Activated CD4-positive, alpha-beta memory T cell treated with anti-CD3 and anti-CD28 coated beads for 36 hours (primary cell): ENCODE measurements at regions not wholly inside any gene's neighbourhood (a gene's known extent, or its start where the extent isn't known, plus 50 kb on each side); places are given as distances from the start of the nearest gene placed in this dataset.

ENCODE experiments used
- CTCF ChIA-PET: fragments of 350-600 bp; sonication (Branson Sonifier 250); formaldehyde crosslinking; loops from one replicate; lab custom pipeline; 2021; ENCODE audit warnings: antibody characterized with exemption, inconsistent platforms; lab: Charles Lee
- POLR2A ChIA-PET: fragments of 350-600 bp; sonication (Branson Sonifier 250); formaldehyde crosslinking; loops from one replicate; lab custom pipeline; 2021; ENCODE audit warnings: antibody characterized with exemption; lab: Charles Lee
- DNase-seq: peaks from one replicate; pipeline ENCODE4 v3.0.0-alpha.2; 2020
- H3K27ac Mint-ChIP-seq: one replicate; pipeline ENCODE4 v1.8.0; 2021; ENCODE audit warnings: mixed read lengths
- H3K27me3 Mint-ChIP-seq: one replicate; pipeline ENCODE4 v1.8.0; 2021; ENCODE audit warnings: mixed read lengths
- H3K36me3 Mint-ChIP-seq: one replicate; pipeline ENCODE4 v1.8.0; 2021; ENCODE audit warnings: mixed read lengths
- H3K4me1 Mint-ChIP-seq: one replicate; pipeline ENCODE4 v1.8.0; 2021; ENCODE audit warnings: low read depth, mixed read lengths
- H3K4me3 Mint-ChIP-seq: one replicate; pipeline ENCODE4 v1.8.0; 2021; ENCODE audit warnings: mild to moderate bottlenecking, mixed read lengths
- H3K9me3 Mint-ChIP-seq: one replicate; pipeline ENCODE4 v1.8.0; 2021; ENCODE audit warnings: mixed read lengths
- intact Hi-C: fragments of 100-400 bp; cut with micrococcal nuclease; formaldehyde crosslinking; loops from one replicate; pipeline ENCODE4 v1.15.1; 2023

DNA sequence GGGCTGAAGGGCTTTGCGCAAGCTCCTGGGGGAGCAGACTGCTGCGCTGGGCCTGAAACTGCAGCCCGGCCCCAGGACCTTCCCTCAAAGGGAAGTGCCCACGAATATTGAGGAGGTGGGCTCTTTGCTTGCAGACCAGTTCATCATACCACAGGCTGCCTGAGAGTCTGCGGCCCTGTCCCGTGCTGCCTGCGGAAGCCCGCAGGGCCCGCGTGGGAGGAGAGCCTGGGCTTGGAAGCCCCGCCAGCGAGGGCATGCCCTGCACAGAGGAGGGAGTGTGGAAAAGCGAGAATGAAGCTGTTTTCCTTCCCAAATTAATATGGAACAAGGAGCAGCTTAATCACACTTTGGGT, 83.6 kb upstream of the MKI67 start:
- Mint-ChIP-seq H3K4me1 (peaks cover 9% of the 10 kb centered on the region), H3K27me3 (no peaks in the 10 kb centered on the region), H3K36me3 (no peaks in the 10 kb centered on the region), H3K9me3 (no peaks in the 10 kb centered on the region), H3K27ac (no peak overlapping the region), H3K4me3 (peak overlapping the region; percentile 66)
- CTCF ChIA-PET = interaction anchor here (0.7 to 6.2 kb wide), 9 partner anchors 9 to 70 kb away, joined by 3 to 83 read pairs (median 3); no protein-coding TSS in a partner anchor
- intact Hi-C loops = loop anchor here (1.0 to 5.0 kb wide), 3 partner anchors 32 to 1762 kb away; no protein-coding TSS in a partner anchor
- POLR2A ChIA-PET = interaction anchor here (1.1 kb wide), 1 partner anchor 190 kb away, joined by 4 read pairs; no protein-coding TSS in a partner anchor
- no peak for DNase-seq

DNA sequence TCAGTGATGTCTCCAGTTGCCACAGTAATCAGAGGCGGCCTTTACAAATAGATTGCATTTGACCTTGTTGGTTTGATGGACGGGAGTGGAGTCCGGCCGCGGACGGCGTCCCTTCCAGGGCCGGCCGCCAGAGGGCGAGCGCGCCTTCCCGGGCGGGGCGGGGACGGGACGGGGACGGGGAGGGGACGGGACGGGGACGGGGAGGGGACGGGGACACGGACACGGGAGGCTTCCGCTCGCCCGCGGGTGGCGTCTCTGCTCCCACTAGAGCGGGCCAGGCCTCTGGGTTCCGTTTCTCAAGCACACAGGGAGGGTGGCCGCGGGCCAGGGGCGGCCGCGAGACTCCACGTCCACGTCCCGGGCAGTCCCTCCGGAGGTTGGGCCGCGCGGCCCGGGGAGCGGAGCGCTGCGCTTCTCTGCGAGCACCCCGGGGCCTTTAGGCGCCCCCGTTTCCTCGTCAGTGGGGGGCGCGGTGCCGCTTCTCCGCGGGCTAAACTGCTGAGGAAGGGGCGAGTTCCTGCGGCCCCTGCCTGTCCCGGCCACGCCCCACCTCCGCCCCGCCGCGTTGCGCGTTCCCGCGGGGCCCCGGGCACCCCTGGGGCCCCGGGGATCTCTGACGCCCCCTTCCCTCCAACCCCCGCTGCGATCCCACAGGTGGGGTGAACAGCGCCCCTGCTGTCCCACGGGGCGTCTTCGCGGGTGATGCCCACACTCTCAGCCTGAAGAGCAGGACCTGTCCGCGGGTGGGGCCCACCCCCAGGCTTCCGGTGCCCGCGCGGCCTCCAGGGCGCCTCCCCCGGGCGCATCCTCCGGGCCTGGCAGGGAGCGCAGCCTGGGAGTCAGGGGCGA, 84.2 kb upstream of the MKI67 start:
- DNase-seq = peak; percentile 84
- Mint-ChIP-seq H3K9me3 (no peaks in the 10 kb centered on the region), H3K27me3 (no peaks in the 10 kb centered on the region), H3K36me3 (no peaks in the 10 kb centered on the region), H3K4me3 (peak overlapping the region; percentile 66), H3K27ac (no peak overlapping the region), H3K4me1 (peaks cover 9% of the 10 kb centered on the region)
- intact Hi-C loops = loop anchor here (1.0 to 5.0 kb wide), 3 partner anchors 32 to 1762 kb away; no protein-coding TSS in a partner anchor
- ChIA-PET CTCF (interaction anchor here (0.6 to 6.2 kb wide), 14 partner anchors 9 to 176 kb away, joined by 3 to 83 read pairs (median 5); no protein-coding TSS in a partner anchor), POLR2A (interaction anchor here (1.1 to 1.4 kb wide), 2 partner anchors 29 to 191 kb away, joined by 3 to 4 read pairs; no protein-coding TSS in a partner anchor)

DNA sequence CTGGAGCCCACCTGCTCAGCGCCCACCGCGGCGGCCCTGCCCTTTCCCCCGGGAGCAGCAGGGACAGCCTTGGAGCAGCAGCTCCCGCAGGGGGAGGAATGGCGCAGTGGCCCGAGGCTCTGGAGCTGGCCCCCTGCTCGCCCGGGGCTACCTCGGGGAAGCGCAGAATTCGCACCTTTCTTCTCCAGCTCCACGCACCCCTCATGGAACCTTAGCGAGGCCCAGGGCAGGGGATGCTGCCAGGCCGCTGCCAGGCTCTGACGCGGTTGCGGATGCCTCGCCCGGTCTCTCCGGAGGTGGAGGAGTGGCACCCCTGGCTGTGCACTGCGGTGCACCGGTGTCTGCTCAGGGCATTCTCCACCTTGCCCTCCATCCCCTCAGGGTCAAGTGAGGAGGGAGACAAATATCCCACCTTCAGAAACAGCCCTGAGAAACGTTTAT, 84.9 kb upstream of the MKI67 start:
- Mint-ChIP-seq H3K27ac (no peak overlapping the region), H3K36me3 (no peaks in the 10 kb centered on the region), H3K27me3 (no peaks in the 10 kb centered on the region), H3K9me3 (no peaks in the 10 kb centered on the region), H3K4me3 (no peak overlapping the region), H3K4me1 (peaks cover 9% of the 10 kb centered on the region)
- intact Hi-C loops = loop anchor here (5.0 kb wide), 2 partner anchors 124 to 1761 kb away; no protein-coding TSS in a partner anchor
- CTCF ChIA-PET = interaction anchor here (0.6 to 6.2 kb wide), 18 partner anchors 8 to 176 kb away, joined by 3 to 83 read pairs (median 6); no protein-coding TSS in a partner anchor
- no peak for DNase-seq
- POLR2A ChIA-PET = interaction anchor here (1.4 to 1.7 kb wide), 2 partner anchors 30 to 85 kb away, joined by 3 to 4 read pairs; partner anchors contain the start of gene MKI67

DNA sequence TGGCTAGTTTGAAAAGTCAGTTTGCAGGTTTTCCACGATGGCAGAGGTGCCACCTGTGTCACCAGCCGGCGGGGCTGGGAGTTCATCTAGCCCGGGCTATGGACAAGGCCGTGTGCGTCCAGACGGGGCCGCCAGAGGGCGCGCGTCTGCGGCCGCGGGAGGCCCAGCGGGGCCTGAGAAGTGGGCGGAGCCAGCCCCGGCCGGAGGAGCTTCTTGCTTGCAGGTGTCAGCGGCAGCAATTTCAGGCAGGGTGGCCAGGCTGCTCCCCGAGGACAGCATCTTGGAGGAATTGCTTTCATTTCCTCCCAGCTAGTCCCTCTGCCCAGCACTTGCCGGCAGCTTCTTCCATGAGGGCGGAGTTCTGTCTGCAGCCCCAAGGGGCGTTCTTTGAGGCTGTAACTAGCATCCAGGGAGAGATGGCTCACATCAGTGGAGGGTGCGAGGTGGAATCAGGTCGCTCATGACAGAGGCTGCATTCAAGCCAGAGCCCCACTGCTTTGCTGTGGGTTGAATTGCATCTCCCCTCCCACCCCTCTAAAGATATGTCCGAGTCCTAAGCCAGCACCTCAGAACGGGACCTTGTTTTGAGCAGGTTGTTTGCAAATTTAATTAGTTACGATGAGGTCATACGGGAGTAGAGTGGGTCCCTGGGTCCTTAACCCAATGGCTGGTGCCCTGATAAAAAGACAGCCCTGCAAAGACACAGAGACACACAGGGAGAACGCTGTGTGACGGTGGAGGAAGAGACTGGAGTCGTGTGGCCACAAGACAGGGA, 85.9 kb upstream of the MKI67 start:
- CTCF ChIA-PET = interaction anchor here (0.6 to 6.2 kb wide), 29 partner anchors 10 to 1946 kb away, joined by 3 to 83 read pairs (median 4); no protein-coding TSS in a partner anchor
- Mint-ChIP-seq H3K4me3 (peak overlapping the region; percentile 68), H3K27me3 (no peaks in the 10 kb centered on the region), H3K9me3 (no peaks in the 10 kb centered on the region), H3K36me3 (no peaks in the 10 kb centered on the region), H3K4me1 (peaks cover 9% of the 10 kb centered on the region), H3K27ac (peak overlapping the region; percentile 62)
- POLR2A ChIA-PET = interaction anchor here (0.9 to 1.7 kb wide), 2 partner anchors 10 to 86 kb away, joined by 4 read pairs; partner anchors contain the start of gene MKI67
- DNase-seq = peak; percentile 90
- intact Hi-C loops = loop anchor here (5.0 kb wide), 2 partner anchors 125 to 1760 kb away; no protein-coding TSS in a partner anchor

DNA sequence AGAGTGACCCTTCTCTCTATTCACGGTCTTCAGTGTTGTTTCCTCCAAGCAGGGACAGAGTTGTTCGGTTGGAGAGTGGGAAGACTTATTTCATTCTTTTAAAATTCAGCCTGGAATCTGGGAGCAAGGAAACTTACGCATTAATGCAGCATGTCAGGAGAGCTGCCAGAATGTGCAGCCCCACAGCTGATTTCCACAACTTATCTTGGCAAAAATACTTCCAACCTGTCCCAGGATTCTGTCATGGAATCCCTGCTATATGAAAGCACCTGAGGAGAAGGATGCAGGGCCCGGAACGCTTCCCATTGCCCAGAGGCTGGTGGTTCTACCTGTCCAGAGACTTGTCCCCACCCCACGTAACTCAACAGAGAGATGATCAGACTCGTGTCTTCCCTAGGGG, 86.9 kb upstream of the MKI67 start:
- intact Hi-C loops = loop anchor here (5.0 kb wide), 2 partner anchors 126 to 1759 kb away; no protein-coding TSS in a partner anchor
- Mint-ChIP-seq H3K9me3 (no peaks in the 10 kb centered on the region), H3K4me1 (peaks cover 9% of the 10 kb centered on the region), H3K27ac (no peak overlapping the region), H3K27me3 (no peaks in the 10 kb centered on the region), H3K4me3 (no peak overlapping the region), H3K36me3 (no peaks in the 10 kb centered on the region)
- no peak for DNase-seq
- ChIA-PET POLR2A (no interaction called here), CTCF (interaction anchor here (1.0 to 6.2 kb wide), 5 partner anchors 9 to 149 kb away, joined by 4 to 83 read pairs (median 11); no protein-coding TSS in a partner anchor)

DNA sequence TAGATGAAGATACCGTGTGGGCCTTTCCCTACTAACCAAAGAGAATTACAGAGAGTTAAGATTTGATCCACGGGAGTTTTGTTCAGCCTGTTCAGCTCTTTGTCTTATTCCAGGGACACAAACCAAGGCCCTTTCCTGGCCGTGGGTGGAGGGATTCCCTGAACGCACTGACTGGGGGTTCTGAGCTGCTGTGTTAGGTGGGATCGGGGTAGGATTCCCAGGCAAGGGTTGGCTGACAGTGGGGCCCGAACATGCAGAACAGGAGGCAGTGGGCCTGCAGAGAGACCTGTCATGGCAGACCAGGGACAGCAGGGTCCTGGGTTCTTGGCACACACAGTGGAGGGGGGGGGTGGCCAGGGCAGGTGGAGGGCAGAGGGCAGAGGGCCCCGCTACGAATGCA, 89.5 kb upstream of the MKI67 start:
- CTCF ChIA-PET = interaction anchor here (0.6 kb wide), 1 partner anchor 49 kb away, joined by 3 read pairs; no protein-coding TSS in a partner anchor
- no peak for DNase-seq
- POLR2A ChIA-PET = no interaction called here
- intact Hi-C loops = no loop called here
- no peak overlapping the region for H3K4me3 Mint-ChIP-seq
- no peaks in the 10 kb centered on the region for H3K9me3 Mint-ChIP-seq
- H3K4me1 Mint-ChIP-seq = peaks cover 8% of the 10 kb centered on the region
- H3K27me3 Mint-ChIP-seq = no peaks in the 10 kb centered on the region
- H3K36me3 Mint-ChIP-seq = no peaks in the 10 kb centered on the region
- H3K27ac Mint-ChIP-seq = no peak overlapping the region

DNA sequence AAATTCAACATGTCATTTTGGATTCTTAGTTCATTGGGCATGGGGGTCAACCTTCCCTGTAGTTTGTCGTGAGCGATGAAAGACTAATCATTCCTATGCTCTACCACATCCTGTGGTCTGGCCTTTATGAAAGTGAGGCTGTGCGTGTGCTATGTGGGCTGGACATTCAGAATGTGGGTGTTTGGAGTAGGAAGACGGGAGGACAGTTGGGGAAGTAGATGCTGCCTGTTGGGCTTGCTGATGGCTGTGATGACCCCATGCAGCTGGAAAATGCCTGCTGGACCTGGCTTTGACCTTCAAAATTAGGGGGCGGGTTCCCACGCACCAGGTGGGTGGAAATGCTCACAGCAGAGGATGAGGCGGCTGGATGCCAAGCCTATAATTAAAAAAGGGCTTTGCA, 90.9 kb upstream of the MKI67 start:
- Mint-ChIP-seq H3K4me1 (peaks cover 6% of the 10 kb centered on the region), H3K27ac (no peak overlapping the region), H3K4me3 (no peak overlapping the region), H3K9me3 (no peaks in the 10 kb centered on the region), H3K27me3 (peaks cover 3% of the 10 kb centered on the region), H3K36me3 (no peaks in the 10 kb centered on the region)
- POLR2A ChIA-PET = no interaction called here
- CTCF ChIA-PET = interaction anchor here (1.0 kb wide), 1 partner anchor 45 kb away, joined by 3 read pairs; no protein-coding TSS in a partner anchor
- intact Hi-C loops = no loop called here
- no peak for DNase-seq

DNA sequence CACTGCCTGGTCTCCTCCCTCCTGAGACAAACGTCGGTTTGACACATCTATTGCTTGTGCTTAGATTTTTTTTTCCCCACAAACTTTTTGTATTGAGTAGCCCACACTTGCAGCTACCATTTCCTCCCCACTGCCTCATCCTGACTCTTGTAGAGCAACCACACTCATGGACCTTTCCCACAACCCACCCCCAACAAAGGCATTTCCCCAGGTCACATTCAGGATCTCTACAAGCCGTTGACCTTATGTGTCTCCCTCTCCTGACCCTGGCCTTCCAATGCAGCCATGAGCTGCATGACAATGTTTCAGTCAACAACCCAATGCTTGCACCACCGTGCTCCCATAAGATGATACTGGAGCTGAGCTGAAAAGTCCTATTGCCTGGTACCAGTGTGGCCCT, 91.9 kb upstream of the MKI67 start:
- intact Hi-C loops = no loop called here
- H3K4me1 Mint-ChIP-seq = peaks cover 4% of the 10 kb centered on the region
- H3K4me3 Mint-ChIP-seq = no peak overlapping the region
- H3K9me3 Mint-ChIP-seq = no peaks in the 10 kb centered on the region
- POLR2A ChIA-PET = no interaction called here
- H3K27me3 Mint-ChIP-seq = peaks cover 4% of the 10 kb centered on the region
- CTCF ChIA-PET = interaction anchor here (0.6 kb wide), 1 partner anchor 917 kb away, joined by 3 read pairs; no protein-coding TSS in a partner anchor
- no peak overlapping the region for H3K27ac Mint-ChIP-seq
- no peak for DNase-seq
- H3K36me3 Mint-ChIP-seq = no peaks in the 10 kb centered on the region

DNA sequence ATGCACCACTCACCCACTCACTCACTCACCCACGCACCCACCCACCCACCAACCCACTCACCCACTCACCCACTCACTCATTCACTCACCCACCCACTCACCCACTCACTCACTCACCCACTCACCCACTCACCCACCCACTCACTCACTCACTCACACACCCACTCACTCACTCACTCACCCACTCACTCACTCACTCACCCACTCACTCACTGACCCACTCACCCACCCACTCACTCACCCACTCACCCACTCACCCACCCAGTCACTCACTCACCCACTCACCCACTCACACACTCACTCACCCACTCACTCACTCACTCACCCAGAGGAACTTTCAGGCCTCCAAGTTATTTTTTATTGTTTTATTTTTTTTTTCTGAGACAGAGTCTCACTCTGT, 93.1 kb upstream of the MKI67 start:
- no peak overlapping the region for H3K27ac Mint-ChIP-seq
- H3K4me3 Mint-ChIP-seq = no peak overlapping the region
- DNase-seq = no peak
- POLR2A ChIA-PET = no interaction called here
- peaks cover 4% of the 10 kb centered on the region for H3K4me1 Mint-ChIP-seq
- H3K27me3 Mint-ChIP-seq = peaks cover 10% of the 10 kb centered on the region
- CTCF ChIA-PET = no interaction called here
- intact Hi-C loops = no loop called here
- H3K9me3 Mint-ChIP-seq = no peaks in the 10 kb centered on the region
- no peaks in the 10 kb centered on the region for H3K36me3 Mint-ChIP-seq

DNA sequence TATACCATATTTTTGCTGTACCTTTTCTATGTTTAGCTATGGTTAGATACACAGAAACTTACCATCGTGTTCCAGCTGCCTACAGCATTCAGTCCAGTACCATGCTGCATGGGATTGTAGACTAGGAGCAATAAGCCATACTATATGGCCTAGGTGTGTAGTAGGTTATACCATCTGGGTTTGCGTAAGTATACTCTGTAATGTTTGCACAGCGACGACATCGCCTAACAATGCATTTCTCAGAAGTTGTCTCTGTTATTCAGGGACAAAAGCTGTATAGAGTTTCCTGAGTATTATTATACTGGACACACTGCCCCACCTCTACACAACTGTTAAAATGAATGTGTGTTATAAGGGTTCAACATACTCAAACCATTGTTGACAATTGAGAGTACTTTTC, 93.8 kb upstream of the MKI67 start:
- no peaks in the 10 kb centered on the region for H3K36me3 Mint-ChIP-seq
- intact Hi-C loops = no loop called here
- H3K9me3 Mint-ChIP-seq = no peaks in the 10 kb centered on the region
- no peak overlapping the region for H3K27ac Mint-ChIP-seq
- CTCF ChIA-PET = no interaction called here
- POLR2A ChIA-PET = no interaction called here
- H3K27me3 Mint-ChIP-seq = peaks cover 10% of the 10 kb centered on the region
- peaks cover 4% of the 10 kb centered on the region for H3K4me1 Mint-ChIP-seq
- no peak overlapping the region for H3K4me3 Mint-ChIP-seq
- no peak for DNase-seq

DNA sequence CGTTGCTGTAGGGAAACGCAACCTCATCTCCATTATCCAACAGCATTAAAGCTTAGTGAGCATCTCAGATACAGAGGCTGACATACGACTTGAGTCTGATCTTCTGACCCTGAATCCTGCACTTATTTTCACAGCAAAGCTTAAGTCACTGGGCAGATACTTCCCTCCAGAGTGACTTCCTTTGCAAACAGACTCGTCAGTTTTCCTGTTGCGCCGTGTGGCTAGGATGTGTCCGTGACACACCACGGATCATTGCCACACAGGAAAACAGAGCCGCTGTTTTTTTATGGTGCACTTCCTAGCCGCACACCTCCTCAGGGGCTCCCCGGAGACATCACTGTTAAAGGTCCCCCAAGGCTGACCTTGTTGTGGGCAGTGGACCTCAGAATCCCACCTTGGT, 94.9 kb upstream of the MKI67 start:
- H3K27ac Mint-ChIP-seq = no peak overlapping the region
- no peaks in the 10 kb centered on the region for H3K36me3 Mint-ChIP-seq
- H3K4me3 Mint-ChIP-seq = no peak overlapping the region
- no peaks in the 10 kb centered on the region for H3K9me3 Mint-ChIP-seq
- CTCF ChIA-PET = interaction anchor here (2.6 kb wide), 1 partner anchor 9 kb away, joined by 11 read pairs; no protein-coding TSS in a partner anchor
- H3K4me1 Mint-ChIP-seq = peaks cover 4% of the 10 kb centered on the region
- POLR2A ChIA-PET = no interaction called here
- DNase-seq = no peak
- peaks cover 14% of the 10 kb centered on the region for H3K27me3 Mint-ChIP-seq
- intact Hi-C loops = no loop called here
